Dedifferentiated amniotic fluid mesenchymal stem cell (primary cell): ENCODE measurements at regions not wholly inside any gene's neighbourhood (a gene's known extent, or its start where the extent isn't known, plus 50 kb on each side); places are given as distances from the start of the nearest gene placed in this dataset.
"Not testable (repeated sequence)": the region's sequence is repeated elsewhere in the genome, so short reads cannot be mapped to it uniquely, and the experiment has no call there.

Experiments
- DNase-seq: peaks from one replicate; pipeline ENCODE4 v3.0.0-alpha.2; 2016; ENCODE audit errors: extremely low spot score

GRCh38 chr6:140276719-140277118, 902.3 kb upstream of the CITED2 start:
- DNase-seq, result no peak

- no peak for DNase-seq
Observed at GRCh38 chr6:140276133-140276532, 901.7 kb upstream of the CITED2 start.

- no peak for DNase-seq
Observed at GRCh38 chr6:140275725-140276124, 901.3 kb upstream of the CITED2 start.

- no peak for DNase-seq
Observed at GRCh38 chr6:140274548-140274947, 900.1 kb upstream of the CITED2 start.

- DNase-seq, result no peak
Observed at GRCh38 chr6:140271759-140272377, 897.4 kb upstream of the CITED2 start.

GRCh38 chr6:140269591-140270165, 895.2 kb upstream of the CITED2 start:
- DNase-seq, result no peak

GRCh38 chr6:140264431-140264830, 890.0 kb upstream of the CITED2 start:
- no peak for DNase-seq

- not testable (repeated sequence) for DNase-seq
Observed at GRCh38 chr6:140258302-140258701, 883.9 kb upstream of the CITED2 start.

- no peak for DNase-seq
Observed at GRCh38 chr6:140256248-140256647, 881.8 kb upstream of the CITED2 start.

GRCh38 chr6:140253096-140253495, 878.6 kb upstream of the CITED2 start:
- DNase-seq, result no peak

- DNase-seq, result no peak
Observed at GRCh38 chr6:140252099-140252498, 877.7 kb upstream of the CITED2 start.

- DNase-seq, result no peak
Observed at GRCh38 chr6:140245296-140246040, 871.0 kb upstream of the CITED2 start.

- no peak for DNase-seq
Observed at GRCh38 chr6:140237251-140237650, 862.8 kb upstream of the CITED2 start.

- no peak for DNase-seq
Observed at GRCh38 chr6:140236732-140237131, 862.3 kb upstream of the CITED2 start.

GRCh38 chr6:140230282-140230681, 855.8 kb upstream of the CITED2 start:
- DNase-seq, result no peak

GRCh38 chr6:140228491-140228890, 854.0 kb upstream of the CITED2 start:
- DNase-seq, result no peak

GRCh38 chr6:140226637-140227036, 852.2 kb upstream of the CITED2 start:
- no peak for DNase-seq

GRCh38 chr6:140225701-140226436, 851.4 kb upstream of the CITED2 start:
- DNase-seq, result no peak

- DNase-seq, result no peak
Observed at GRCh38 chr6:140217283-140217682, 842.8 kb upstream of the CITED2 start.

- DNase-seq, result no peak
Observed at GRCh38 chr6:140209775-140210174, 835.3 kb upstream of the CITED2 start.

- DNase-seq, result no peak
Observed at GRCh38 chr6:140208286-140208685, 833.8 kb upstream of the CITED2 start.

GRCh38 chr6:140205795-140206593, 831.5 kb upstream of the CITED2 start:
- no peak for DNase-seq
